ENCODE measurements at regions not wholly inside any gene's neighbourhood (a gene's known extent, or its start where the extent isn't known, plus 50 kb on each side); places are given as distances from the start of the nearest gene placed in this dataset.

DNA sequence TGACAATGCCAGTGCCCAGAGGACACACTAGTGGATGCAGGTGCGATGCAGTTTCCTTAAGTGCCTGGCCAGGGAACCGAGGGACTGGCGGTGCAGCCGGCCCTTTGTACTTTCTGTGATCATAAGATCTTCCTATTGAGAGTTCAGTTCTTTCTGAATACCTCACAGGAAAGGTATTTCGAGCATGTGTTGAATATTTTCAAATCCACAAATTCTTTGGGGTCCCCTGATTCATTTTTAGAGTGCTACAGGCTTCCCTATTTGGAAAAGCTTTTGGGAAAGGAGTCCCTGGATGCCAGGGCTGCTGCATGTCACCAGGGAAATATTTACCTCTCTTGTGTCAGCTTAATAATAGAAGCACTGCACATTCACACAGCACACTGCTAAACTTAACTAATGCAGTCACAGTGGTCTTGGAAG, 281.5 kb downstream of the GADD45G start:
- no peak for TF ChIP-seq EZH2 (IDR thresholded peaks at IDR 0.05; ENCODE audit: borderline replicate concordance, low read length)
- TF ChIP-seq, protein P1, sequence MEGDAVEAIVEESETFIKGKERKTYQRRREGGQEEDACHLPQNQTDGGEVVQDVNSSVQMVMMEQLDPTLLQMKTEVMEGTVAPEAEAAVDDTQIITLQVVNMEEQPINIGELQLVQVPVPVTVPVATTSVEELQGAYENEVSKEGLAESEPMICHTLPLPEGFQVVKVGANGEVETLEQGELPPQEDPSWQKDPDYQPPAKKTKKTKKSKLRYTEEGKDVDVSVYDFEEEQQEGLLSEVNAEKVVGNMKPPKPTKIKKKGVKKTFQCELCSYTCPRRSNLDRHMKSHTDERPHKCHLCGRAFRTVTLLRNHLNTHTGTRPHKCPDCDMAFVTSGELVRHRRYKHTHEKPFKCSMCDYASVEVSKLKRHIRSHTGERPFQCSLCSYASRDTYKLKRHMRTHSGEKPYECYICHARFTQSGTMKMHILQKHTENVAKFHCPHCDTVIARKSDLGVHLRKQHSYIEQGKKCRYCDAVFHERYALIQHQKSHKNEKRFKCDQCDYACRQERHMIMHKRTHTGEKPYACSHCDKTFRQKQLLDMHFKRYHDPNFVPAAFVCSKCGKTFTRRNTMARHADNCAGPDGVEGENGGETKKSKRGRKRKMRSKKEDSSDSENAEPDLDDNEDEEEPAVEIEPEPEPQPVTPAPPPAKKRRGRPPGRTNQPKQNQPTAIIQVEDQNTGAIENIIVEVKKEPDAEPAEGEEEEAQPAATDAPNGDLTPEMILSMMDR (IDR thresholded peaks at IDR 0.05; ENCODE audit: low read length), result no peak

All from OCI-LY1 (cell line).